GM19035 (cell line): ENCODE measurements at regions not wholly inside any gene's neighbourhood (a gene's known extent, or its start where the extent isn't known, plus 50 kb on each side); places are given as distances from the start of the nearest gene placed in this dataset.
"Not testable (repeated sequence)": the region's sequence is repeated elsewhere in the genome, so short reads cannot be mapped to it uniquely, and the experiment has no call there.

Experiments
- ATAC-seq: cut with Tn5 transposase; IDR thresholded peaks from one replicate; pipeline ENCODE4 v1.9.1; 2021; ENCODE audit not compliant: unreplicated experiment

DNA sequence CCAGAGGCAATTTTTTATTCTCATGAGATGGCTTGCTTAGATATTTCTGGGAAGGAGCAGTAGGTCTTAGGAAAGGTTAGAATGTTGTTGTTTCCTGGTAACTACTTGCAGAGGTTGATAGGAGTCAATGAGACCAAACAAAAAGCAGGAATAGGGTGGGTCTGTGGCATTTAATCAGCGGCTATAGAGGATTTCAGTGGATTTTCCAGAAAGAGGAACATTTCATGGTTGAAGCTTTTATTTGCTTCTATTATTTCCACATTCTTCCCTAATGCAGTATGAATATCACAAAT is 111.3 kb upstream of the PALMD start:
- ATAC-seq, result no peak

DNA sequence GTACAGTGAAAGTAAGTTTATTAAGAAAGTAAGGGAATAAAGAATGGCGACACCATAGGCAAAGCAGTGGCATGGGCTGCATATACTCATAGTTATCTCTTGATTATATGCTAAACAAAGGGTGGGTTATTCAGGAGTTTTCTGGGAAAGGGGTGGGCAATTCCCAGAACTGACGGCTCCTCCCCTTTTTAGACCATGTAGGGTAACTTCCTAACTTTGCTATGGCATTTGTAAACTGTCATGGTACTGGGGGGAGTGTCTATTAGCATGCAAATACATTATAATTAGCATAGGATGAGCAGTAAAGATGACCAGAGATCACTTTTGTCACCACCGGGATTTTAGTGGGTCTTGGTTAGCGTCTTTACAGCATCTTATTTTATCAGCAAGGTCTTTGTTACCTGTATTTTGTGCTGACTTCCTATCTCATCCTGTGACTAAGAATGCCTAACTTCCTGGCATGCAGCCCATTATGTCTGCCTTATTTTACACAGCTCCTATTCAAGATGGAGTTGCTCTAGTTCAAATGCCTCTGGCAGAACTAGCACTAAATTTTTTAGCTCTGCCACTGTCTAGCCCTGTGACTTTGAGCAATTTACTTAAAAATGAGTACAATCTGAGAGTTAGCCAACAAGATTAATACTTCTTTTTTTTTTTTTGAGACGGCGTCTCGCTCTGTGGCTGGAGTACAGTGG is 110.3 kb upstream of the PALMD start:
- ATAC-seq, result no peak

DNA sequence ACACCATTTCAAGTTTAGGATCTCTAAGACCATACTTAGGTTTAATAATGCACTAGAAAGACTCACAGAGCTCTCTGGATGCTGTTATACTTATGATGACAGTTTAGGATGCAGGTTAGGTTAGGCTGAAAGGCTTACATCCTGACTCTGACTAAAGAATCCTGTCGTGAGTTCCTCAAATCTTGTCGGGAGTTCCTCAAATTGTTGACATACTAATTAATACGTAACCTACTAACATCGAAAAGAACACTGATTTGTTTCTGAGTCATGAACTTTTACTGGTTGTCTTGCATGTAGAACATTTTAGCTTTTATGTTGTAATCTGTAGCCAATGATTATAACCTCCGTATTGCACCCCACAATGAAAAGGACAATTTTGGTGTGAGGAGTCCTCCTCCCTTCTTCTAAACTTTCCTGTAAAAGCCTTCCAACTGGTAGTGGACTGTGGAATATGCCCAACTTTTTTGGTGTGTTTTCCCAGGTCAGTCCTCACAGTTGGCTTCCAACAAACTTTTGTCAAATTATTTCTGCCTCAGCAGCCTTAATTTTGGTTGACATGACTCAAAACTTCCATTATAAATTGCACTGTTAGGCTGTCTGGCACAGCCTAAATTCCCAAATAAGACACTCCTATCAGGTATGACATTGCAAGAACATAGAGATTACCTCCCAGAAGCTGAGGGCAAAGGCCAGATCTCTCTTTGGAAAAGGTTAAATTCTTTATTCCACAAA is 107.9 kb upstream of the PALMD start:
- no peak for ATAC-seq

DNA sequence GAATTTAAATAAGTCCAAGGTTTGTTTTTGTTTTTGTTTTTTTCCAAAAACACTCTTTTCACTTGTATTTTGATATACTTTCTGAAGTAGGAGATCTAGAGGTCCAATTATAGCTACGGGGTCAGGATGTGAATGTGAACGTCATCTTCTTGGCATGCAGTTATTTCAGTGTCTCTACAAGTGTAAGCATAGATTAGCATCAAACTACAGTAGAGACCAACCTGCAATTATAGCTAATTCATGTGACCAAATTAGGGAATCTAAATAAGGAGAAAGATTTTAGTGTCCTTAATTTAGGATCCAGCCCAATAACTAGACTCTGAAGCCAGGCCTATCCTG is 107.3 kb upstream of the PALMD start:
- no peak for ATAC-seq

DNA sequence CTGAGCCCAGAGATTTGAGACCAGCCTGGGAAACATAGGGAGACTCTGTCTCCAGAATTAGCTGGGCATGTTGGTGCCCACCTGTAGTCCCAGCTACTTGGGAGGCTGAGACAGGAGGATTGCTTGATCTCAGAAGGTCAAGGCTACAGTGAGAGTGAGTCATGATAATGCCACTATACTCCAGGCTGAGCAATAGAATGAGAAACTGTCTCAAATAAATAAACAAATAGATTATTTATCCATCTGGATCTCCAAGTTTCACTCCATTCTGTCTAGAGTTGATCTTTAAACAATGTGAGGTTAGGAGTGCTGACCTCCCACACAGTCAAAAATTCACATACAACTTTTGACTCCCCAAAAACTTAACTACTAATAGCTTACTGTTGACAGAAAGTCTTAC is 106.8 kb upstream of the PALMD start:
- ATAC-seq, result no peak

DNA sequence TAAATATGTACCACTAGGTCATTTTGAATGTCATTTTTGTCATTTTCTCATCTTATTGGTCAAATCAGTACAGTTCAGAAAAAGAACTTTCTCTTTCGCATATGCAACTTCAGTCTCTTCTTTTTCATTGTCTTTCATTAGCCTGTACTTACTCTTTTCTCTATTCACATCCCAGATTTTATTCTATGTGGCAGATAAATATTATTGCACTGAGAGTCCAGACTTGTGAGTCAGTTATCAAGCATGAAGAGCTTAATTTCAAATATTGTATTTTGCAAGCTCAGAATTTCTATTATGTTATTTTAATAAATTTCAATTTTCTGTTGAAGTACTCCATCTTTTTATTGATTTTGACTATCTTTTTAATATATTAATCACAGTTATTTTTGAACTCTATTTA is 105.2 kb upstream of the PALMD start:
- ATAC-seq, result no peak

DNA sequence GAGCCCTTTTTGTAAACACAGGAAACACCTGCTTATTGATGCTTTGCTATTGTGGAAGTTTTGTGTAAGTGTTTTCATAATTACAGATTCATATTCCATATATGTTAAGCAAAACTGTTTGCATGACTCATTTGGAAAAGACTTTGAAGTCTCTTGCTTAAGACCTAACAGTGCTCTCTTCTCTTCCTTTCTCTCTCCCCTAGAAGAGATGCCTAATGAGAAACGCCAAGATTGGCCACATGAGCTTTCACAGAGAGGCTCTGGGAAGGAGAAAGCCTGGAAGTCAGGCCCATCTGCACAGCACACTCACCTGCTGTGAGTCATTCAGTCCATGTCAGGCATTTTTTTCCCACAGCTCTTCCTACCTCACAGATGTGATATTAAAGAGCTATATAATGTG is 101.6 kb upstream of the PALMD start:
- no peak for ATAC-seq

DNA sequence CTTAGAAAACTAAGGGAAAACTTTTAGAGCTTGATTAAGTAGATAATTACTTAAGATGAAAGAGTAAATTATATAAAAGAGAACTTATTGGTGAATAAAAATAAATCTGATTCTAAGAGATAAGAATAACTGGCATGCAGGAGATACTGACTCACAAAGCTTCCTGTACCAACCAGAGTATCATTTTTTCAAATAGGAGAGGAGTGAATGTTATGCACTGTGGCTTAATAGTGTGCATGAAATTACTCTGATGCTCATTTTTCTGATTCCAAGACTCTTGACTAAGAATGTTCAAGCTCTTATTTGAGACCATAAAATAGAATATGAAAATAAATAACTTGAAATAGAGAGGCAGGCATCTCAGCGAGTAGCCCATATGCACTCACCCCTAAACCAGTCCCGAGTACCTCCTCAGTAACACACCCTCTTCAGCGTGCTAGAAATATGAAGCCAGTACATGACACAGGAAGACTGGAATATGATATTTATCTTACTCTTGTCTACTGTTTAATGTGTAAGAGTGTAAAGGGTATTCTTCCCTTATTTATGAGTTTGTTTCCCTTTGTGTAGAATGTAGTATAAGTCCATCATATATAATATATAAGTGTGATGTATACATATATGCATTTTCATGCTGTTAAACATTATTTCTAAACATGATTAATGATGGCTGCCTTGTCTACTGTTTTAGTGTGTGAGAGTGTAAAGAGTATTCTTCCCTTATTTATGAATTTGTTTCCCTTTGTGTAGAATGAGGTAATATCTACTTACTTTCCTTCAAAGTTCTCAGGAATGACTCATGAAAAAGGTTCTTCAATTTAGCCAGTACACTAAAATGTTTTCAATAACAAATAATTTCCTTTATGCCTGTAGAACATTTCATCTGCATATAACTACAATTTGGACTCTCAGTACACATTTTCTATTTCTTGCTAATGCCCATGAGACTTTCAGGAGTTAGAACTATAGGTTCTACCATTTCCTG is 99.2 kb upstream of the PALMD start:
- ATAC-seq, result no peak

DNA sequence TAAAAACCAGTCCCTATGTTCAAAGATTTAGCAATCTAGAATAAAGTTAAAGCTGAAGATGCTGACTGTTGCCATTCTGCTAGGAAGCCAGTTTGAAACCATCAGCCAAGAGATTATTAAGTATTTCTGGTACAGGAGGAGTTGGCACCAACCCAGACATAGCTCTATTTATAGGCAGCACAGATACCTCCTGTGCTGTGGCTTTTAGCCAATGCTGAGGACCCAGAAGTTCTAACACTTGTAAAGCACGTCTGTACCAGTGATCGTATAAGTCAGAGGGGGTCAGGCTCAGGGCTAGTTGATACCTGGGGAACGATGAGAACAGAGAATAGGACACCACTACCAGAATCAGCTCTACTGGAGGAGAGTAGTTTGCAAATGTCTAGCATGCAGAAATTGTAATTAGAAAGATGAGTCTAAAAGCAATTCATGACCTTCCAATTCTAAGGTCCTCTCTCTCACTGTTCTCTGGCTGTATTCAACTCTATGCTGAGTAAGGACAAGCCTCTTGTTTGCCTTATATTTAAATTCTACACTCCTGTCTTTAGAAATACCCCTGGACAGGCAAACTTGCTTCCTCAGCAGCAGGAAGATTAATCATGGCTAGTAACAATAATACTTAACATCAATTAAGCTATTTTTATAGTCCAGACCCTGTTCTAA is 96.8 kb upstream of the PALMD start:
- no peak for ATAC-seq

DNA sequence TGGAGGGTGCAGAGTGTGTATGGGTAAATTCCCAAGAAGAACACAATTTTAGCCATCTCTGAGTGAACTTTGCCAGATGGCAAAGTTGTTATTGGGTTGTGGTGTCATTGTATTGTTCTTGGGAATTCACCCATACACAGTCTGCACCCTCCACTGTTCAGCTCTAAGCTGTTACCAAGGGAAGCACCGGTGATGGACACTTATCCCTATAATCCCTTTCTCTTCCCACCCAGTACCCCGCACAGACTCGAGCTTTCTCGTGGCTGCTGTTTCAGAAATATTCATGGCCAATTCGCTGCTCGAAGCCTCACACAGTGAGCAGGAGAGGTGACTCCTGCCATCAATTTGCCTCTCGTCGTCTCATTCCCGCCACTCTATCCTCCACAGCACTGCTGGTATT is 95.7 kb upstream of the PALMD start:
- ATAC-seq, result no peak

DNA sequence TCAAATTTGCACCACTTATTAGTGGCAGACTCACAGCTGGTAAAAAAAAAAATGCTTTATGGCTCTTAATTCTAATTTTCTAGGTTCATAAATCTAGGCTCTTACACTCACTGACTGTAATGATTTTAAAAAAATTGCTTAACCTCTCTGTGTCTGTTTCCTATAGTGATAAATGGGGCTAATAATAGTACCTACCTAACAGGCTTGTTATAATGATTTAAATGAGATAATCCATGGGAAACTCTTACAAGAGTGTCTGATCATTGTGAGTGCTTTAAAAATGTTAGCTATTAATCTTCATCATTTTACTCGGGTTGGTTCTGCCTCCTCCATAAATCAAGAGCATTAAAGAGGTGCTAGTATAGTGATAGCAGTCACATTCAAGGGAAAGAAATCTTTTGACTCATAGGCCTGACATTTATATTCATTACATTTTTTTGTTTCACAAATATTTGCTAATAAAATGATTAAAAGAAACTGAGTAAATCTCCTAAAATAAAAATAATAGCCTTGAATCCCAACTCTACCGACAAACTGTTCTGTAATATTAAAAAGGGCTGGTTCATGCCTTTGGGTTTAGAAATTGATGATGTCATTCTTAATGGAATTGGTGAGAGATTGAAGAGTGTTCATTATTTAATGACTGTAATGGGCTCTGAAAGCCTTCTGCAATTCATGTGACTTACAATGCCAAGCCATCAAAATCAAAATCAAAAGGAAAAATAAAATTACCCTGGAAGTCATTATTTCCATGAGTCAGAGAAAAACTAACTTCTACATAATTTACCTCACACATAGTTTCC is 93.9 kb upstream of the PALMD start:
- ATAC-seq, result no peak

DNA sequence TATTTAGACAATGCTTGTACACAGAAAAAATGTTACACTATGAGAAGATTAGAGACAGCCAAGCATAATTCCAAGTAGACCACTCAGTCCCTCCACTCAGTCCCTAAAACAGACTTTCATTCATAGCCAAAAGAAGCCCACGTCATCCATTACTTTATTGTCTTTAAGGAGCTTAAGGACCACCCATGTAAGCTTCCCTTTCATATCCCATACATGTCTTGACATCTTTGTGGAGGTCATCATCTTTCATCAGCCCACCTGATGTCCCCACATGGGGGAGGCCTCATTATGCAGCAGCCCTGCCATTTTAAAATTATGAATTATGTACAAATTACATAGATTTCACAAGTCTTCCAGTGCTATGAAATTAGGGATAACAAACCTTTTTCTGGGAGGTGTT is 92.6 kb upstream of the PALMD start:
- ATAC-seq, result no peak

DNA sequence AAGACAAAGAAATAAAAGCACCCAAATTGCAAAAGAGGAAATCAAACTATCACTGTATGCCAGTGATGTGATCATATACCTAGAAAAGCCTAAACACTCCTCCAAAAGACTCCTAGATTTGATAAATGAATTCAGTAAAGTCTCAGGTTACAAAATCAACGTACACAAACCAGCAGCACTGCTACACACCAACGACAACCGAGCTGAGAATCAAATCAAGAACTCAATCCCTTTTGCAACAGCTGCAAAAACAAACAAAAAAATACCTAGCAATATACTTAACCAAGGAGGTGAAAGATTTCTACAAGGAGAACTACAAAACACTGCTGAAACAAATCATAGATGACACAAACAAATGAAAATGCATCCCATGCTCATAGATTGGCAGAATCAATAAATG is 92.1 kb upstream of the PALMD start:
- ATAC-seq, result not testable (repeated sequence)

DNA sequence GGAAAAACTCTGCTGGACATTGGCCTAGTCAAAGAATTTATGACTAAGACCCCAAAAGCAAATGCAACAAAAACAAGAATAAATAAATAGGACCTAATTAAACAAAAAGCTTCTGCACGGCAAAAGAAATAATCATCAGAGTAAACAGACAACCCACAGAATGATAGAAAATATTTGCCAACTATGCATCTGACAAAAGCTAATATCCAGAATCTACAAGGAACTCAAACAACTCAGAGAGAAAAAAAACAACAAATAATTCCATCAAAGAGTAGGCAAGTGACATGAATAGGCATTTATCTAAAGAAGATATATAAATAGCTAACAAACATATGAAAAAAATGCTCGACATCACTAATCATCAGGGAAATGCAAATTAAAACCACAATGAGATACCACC is 91.2 kb upstream of the PALMD start:
- ATAC-seq, result no peak

DNA sequence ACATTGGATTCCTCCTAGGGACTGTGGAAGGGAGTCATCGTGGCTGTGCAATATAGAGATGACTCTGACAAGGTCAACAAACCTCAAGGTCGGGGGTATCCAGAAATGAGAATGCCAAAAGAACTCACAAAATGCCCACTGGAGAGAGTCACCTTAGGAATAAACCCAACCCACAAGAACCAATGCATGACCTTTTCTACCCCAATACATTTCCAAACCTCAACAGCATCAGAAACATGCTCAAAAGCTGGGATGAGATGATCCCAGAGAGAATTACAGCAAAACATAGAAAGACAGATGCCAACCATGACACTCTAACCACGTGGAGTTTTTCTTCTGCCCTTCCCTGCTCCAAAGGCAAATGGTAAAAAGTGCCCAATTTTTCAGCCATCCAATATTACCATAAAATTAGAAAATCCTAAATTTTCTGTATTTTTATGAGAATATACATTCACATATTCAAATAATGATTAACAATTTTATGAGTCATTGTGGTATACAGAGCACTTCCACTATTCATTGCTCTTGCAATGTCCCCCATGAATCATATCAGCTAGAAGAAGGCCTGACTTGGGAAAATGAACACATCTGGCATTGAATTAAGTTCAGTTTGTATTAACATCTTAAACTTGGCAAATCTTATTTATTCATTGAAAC is 88.2 kb upstream of the PALMD start:
- ATAC-seq, result no peak

DNA sequence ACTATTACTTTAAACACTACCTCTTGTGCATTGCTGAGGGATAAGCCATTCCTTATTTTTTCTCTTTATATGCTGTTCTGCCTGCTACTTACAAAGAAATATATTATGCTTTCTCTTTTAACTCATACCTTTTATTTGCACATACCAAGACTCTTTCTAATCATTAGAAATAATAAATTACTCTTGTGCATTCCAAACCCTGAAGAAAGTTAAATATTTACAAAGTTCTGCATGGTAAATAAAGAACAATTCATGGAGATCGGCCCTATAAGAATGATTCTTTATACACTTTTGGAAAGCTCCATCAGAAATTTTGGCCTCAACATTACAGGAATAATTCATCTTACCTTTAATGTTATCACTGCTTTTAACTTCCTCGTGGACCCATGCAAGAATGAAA is 86.7 kb upstream of the PALMD start:
- no peak for ATAC-seq

DNA sequence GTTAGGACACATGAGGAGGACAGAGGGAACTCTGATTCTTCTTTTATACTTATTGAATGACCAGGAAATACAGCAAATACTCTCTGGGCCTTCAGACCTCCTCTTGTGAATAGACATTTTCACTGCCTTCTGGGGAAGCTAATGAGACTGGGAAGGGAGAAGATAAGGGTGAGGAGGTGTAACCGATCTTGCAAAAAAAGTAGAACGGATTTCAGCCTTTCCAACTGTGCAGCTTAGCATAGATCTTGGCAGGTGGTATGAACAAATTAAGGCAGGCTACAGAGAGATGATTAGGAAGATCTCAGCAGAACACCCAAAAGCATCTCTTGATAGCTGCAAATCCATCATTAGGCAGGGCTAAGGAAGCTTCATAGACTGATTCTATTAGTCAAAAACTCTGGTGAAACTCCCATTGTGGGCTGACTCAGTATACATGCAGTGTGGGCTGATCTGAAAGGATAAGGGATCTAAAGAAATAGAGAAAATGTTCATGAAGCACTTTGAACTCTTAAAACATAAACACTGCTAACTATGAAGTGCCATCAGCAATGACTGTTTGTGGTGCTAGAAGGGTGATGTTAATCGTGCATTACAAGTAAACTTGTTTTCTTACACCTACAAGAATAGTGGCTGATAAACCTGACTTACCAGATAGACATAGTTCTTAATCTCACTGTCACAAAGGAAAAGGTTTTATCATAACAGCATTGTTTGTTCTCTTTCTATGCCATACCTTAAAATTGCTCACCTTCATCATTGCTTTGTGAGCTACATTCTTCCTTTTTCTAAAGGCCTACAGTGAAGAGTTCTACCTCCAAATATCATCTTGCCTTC is 85.5 kb upstream of the PALMD start:
- ATAC-seq, result no peak

DNA sequence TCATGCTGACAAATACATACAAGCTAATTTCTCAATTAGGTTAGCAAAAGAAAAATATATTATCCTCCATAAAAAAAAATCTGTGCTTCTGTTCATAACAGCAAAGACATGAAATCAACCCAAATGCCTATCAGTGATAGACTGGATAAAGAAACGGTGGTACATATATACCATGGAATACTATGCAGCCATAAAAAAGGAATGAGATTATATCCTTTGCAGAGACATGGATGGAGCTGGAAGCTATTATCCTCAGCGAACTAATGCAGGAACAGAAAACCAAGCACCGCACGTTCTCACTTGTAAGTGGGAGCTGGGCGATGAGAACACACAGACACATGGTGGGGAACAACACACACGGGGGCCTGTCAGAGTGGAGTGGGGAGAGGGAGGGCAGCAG is 84.0 kb upstream of the PALMD start:
- no peak for ATAC-seq

DNA sequence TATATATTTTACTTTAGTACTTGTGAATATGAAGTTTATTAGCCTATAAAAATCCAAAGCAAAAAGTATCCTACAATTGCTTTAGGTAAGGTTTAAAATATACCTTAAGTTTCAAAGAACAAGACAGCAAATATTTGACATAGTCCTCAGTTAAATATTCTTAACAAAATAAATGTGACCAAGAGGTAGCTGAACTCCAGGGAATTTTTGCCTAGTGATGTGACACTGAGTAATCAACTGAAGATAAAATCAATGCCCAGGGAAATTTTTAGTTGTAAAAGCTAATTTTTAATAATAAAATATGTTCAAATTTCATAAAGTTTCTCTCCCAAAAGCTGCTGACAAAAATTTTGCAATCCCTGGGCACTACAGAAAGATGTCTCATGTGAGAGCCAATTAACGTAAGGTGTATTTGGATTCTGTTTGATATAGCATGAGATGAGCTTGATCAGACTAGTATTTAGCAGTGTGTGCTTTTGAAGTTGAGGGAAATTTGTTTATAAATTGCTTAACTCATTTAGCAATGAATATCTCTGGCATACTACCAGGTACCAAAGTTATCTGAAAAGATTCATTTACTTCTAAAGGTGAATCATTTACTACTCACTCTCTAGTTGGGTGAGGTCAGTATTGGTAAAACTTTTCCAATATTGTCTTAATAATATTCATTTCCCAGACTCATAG is 80.2 kb upstream of the PALMD start:
- no peak for ATAC-seq
